IMR-90 (cell line): ENCODE measurements at regions not wholly inside any gene's neighbourhood (a gene's known extent, or its start where the extent isn't known, plus 50 kb on each side); places are given as distances from the start of the nearest gene placed in this dataset.

Source experiments
- CTCF ChIP-seq: conservative IDR thresholded peaks from 2 replicates; pipeline ENCODE4 v1.5.1; 2012; ENCODE audit warnings: mild to moderate bottlenecking, low read depth, low read length, improper control_type of control experiment
- FOS ChIP-seq: fragments of 150-350 bp; IDR thresholded peaks from 2 replicates; pipeline ENCODE4 v1.6.1; 2016; ENCODE audit warnings: low read depth, low read length
- MAZ ChIP-seq: IDR thresholded peaks from 2 replicates; pipeline ENCODE4 v1.6.1; 2012; ENCODE audit warnings: low read depth, mild to moderate bottlenecking, low read length, improper control_type of control experiment, moderate library complexity, borderline replicate concordance
- MXI1 ChIP-seq: IDR thresholded peaks from 2 replicates; pipeline ENCODE4 v1.6.1; 2012; ENCODE audit warnings: low read depth, mild to moderate bottlenecking, low read length, moderate library complexity, borderline replicate concordance
- POLR2A ChIP-seq: IDR thresholded peaks from 2 replicates; pipeline ENCODE4 v1.6.1; 2012; ENCODE audit warnings: mild to moderate bottlenecking, low read depth, low read length
- RAD21 ChIP-seq: IDR thresholded peaks from 2 replicates; pipeline ENCODE4 v1.6.1; 2012; ENCODE audit warnings: low read length, improper control_type of control experiment
- RCOR1 ChIP-seq: IDR thresholded peaks from 2 replicates; pipeline ENCODE4 v1.6.1; 2012; ENCODE audit warnings: mild to moderate bottlenecking, low read length, improper control_type of control experiment; ENCODE audit not compliant: insufficient replicate concordance
- RFX5 ChIP-seq: IDR thresholded peaks from 2 replicates; pipeline ENCODE4 v1.8.0; 2012; ENCODE audit warnings: low read depth, mild to moderate bottlenecking, low read length, moderate library complexity
- SMC3 ChIP-seq: fragments of 150-350 bp; IDR thresholded peaks from 2 replicates; pipeline ENCODE4 v1.6.1; 2016; ENCODE audit warnings: low read depth, mild to moderate bottlenecking, antibody characterized with exemption, low read length, moderate library complexity
- USF2 ChIP-seq: fragments of 150-350 bp; IDR thresholded peaks from 2 replicates; pipeline ENCODE4 v1.6.1; 2017; ENCODE audit warnings: mild to moderate bottlenecking, antibody characterized with exemption, low read length, low read depth

- TF ChIP-seq CTCF (no peak), MAZ (no peak), POLR2A (no peak), USF2 (no peak), SMC3 (no peak), MXI1 (no peak), RCOR1 (no peak), RAD21 (no peak), RFX5 (no peak), FOS (no peak)
These were observed 170.1 kb upstream of the GBE1 start for GRCh38 chr3:81931265-81932251.
